HEK293 (cell line): ENCODE measurements at regions not wholly inside any gene's neighbourhood (a gene's known extent, or its start where the extent isn't known, plus 50 kb on each side); places are given as distances from the start of the nearest gene placed in this dataset.

ENCODE experiments used
- CTCF ChIA-PET: fragments of 350-600 bp; formaldehyde crosslinking; extraction: SDS; loops from one replicate; lab custom pipeline; 2021; ENCODE audit warnings: antibody characterized with exemption; lab: Yijun Ruan, JAX
- POLR2A ChIA-PET: fragments of 300-600 bp; formaldehyde crosslinking; extraction: SDS; loops from one replicate; lab custom pipeline; 2020; ENCODE audit warnings: antibody characterized with exemption, inconsistent platforms; lab: Yijun Ruan, JAX
- H3K27ac ChIP-seq: fragments of 200-500 bp; sonication (Bioruptor generic); 2 replicates; pipeline ENCODE4 v1.5.1; 2014; ENCODE audit warnings: low read depth, low read length, control low read depth, inconsistent platforms; ENCODE audit errors: extremely low read depth
- H3K36me3 ChIP-seq, 2 experiments: fragments of 200-500 bp in 1 of 2; sonication (Bioruptor generic) in 1 of 2; 1 replicate in 1 of 2; 2 replicates in 1 of 2; pipeline ENCODE4 v1.5.1; 2014 to 2017; ENCODE audit warnings: inconsistent platforms in 2 of 2, low read length in 2 of 2; ENCODE audit not compliant: control insufficient read depth in 2 of 2, insufficient read depth in 1 of 2
- H3K4me1 ChIP-seq: fragments of 200-500 bp; sonication (Bioruptor generic); 2 replicates; pipeline ENCODE4 v1.5.1; 2014; ENCODE audit warnings: mild to moderate bottlenecking, low read length, inconsistent platforms; ENCODE audit not compliant: control insufficient read depth, insufficient read depth
- H3K4me3 ChIP-seq: 2 replicates; pipeline ENCODE4 v1.5.1; 2011; ENCODE audit warnings: low read depth, mild to moderate bottlenecking, control low read depth, low read length, moderate library complexity
- H3K9me3 ChIP-seq: fragments of 200-500 bp; sonication (Bioruptor generic); 2 replicates; pipeline ENCODE4 v1.5.1; 2014; ENCODE audit warnings: low read depth, low read length, inconsistent platforms; ENCODE audit not compliant: control insufficient read depth, insufficient read depth
- GLIS2 ChIP-seq: fragments of 450-650 bp; formaldehyde crosslinking; IDR thresholded peaks from 2 replicates; pipeline ENCODE4 v1.5.1; 2016; ENCODE audit warnings: missing biosample characterization, missing genetic modification characterization
- KLF10 ChIP-seq: fragments of 450-650 bp; IDR thresholded peaks from 2 replicates; pipeline ENCODE4 v1.5.1; 2018; ENCODE audit warnings: missing biosample characterization, mild to moderate bottlenecking, missing genetic modification characterization
- KLF16 ChIP-seq: fragments of 450-650 bp; formaldehyde crosslinking; IDR thresholded peaks from 2 replicates; pipeline ENCODE4 v1.5.1; 2017; ENCODE audit warnings: missing biosample characterization, missing genetic modification characterization
- OSR2 ChIP-seq: fragments of 450-650 bp; formaldehyde crosslinking; IDR thresholded peaks from 2 replicates; pipeline ENCODE4 v1.5.1; 2016; ENCODE audit warnings: missing biosample characterization, missing genetic modification characterization
- ZEB2 ChIP-seq: fragments of 450-650 bp; formaldehyde crosslinking; IDR thresholded peaks from 2 replicates; pipeline ENCODE4 v1.5.1; 2016; ENCODE audit warnings: missing biosample characterization, missing genetic modification characterization
- ZFP69B ChIP-seq: fragments of 450-650 bp; formaldehyde crosslinking; IDR thresholded peaks from 2 replicates; pipeline ENCODE4 v1.5.1; 2016; ENCODE audit warnings: missing biosample characterization, missing genetic modification characterization
- ZIC2 ChIP-seq: fragments of 450-650 bp; formaldehyde crosslinking; IDR thresholded peaks from 2 replicates; pipeline ENCODE4 v1.5.1; 2016; ENCODE audit warnings: missing biosample characterization, missing genetic modification characterization
- ZNF146 ChIP-seq: fragments of 450-650 bp; formaldehyde crosslinking; IDR thresholded peaks from 2 replicates; pipeline ENCODE4 v1.5.1; 2016; ENCODE audit warnings: missing biosample characterization, missing genetic modification characterization
- ZNF169 ChIP-seq: fragments of 450-650 bp; formaldehyde crosslinking; IDR thresholded peaks from 2 replicates; pipeline ENCODE4 v1.5.1; 2016; ENCODE audit warnings: missing biosample characterization, missing genetic modification characterization
- ZNF324 ChIP-seq: fragments of 450-650 bp; formaldehyde crosslinking; IDR thresholded peaks from 2 replicates; pipeline ENCODE4 v1.5.1; 2016; ENCODE audit warnings: missing biosample characterization, missing genetic modification characterization
- ZNF350 ChIP-seq: fragments of 450-650 bp; formaldehyde crosslinking; IDR thresholded peaks from 2 replicates; pipeline ENCODE4 v1.5.0; 2017; ENCODE audit warnings: missing biosample characterization, mild to moderate bottlenecking, missing genetic modification characterization
- ZNF37A ChIP-seq: fragments of 450-650 bp; IDR thresholded peaks from 2 replicates; pipeline ENCODE4 v1.5.1; 2018; ENCODE audit warnings: missing biosample characterization, missing genetic modification characterization
- ZNF521 ChIP-seq: fragments of 450-650 bp; formaldehyde crosslinking; IDR thresholded peaks from 2 replicates; pipeline ENCODE4 v1.5.1; 2017; ENCODE audit warnings: missing biosample characterization, mild to moderate bottlenecking, missing genetic modification characterization
- ZNF549 ChIP-seq: fragments of 450-650 bp; IDR thresholded peaks from 2 replicates; pipeline ENCODE4 v1.5.1; 2018; ENCODE audit warnings: missing biosample characterization, missing genetic modification characterization, mild to moderate bottlenecking, inconsistent platforms, moderate library complexity
- ZNF560 ChIP-seq: fragments of 450-650 bp; formaldehyde crosslinking; IDR thresholded peaks from 2 replicates; pipeline ENCODE4 v1.5.1; 2017; ENCODE audit warnings: missing biosample characterization, missing genetic modification characterization, borderline replicate concordance
- ZNF561 ChIP-seq: fragments of 450-650 bp; IDR thresholded peaks from 2 replicates; pipeline ENCODE4 v1.5.1; 2018; ENCODE audit warnings: missing biosample characterization, missing genetic modification characterization, borderline replicate concordance
- ZNF654 ChIP-seq: fragments of 450-650 bp; formaldehyde crosslinking; IDR thresholded peaks from 2 replicates; pipeline ENCODE4 v1.5.1; 2016; ENCODE audit warnings: low read depth, missing biosample characterization, missing genetic modification characterization
- TF ChIP-seq, protein P1 (sequence below): fragments of 450-650 bp; formaldehyde crosslinking; IDR thresholded peaks from 2 replicates; pipeline ENCODE4 v1.5.1; 2016; ENCODE audit warnings: missing biosample characterization, missing genetic modification characterization, low read depth
- TF ChIP-seq, protein P2 (sequence below): fragments of 450-650 bp; IDR thresholded peaks from 2 replicates; pipeline ENCODE4 v1.5.1; 2018; ENCODE audit warnings: missing biosample characterization, missing genetic modification characterization

DNA sequence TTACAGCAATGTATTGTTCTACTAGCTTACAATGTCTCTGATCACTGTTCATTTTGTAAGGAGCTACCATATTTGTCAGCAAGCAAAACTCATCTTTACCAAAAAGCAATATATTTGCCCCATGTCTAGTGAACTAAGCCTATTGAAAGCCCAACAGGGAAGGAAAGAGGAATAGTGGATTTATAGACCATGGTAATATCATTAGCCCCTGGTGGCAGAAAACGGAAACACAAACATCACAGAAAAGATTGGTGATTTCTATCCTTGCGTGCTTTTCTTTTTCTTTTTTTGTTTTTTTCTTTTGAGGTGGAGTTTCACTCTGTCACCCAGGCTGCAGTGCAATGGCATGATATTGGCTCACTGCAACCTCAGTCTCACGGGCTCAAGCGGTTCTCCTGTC is 1562.4 kb upstream of the TMEM132C start:
- no peaks in the 10 kb centered on the region for H3K9me3 ChIP-seq
- ChIA-PET CTCF (interaction anchor here (0.7 to 1.0 kb wide), 2 partner anchors 41 to 81 kb away, joined by 3 to 4 read pairs; no protein-coding TSS in a partner anchor), POLR2A (no interaction called here)
- no peaks in the 10 kb centered on the region for H3K36me3 ChIP-seq
- H3K4me3 ChIP-seq: no peak overlapping the region
- H3K4me1 ChIP-seq: no peaks in the 10 kb centered on the region
- TF ChIP-seq ZFP69B (tag by site-specific recombination): no peak
- no peak overlapping the region for H3K27ac ChIP-seq

DNA sequence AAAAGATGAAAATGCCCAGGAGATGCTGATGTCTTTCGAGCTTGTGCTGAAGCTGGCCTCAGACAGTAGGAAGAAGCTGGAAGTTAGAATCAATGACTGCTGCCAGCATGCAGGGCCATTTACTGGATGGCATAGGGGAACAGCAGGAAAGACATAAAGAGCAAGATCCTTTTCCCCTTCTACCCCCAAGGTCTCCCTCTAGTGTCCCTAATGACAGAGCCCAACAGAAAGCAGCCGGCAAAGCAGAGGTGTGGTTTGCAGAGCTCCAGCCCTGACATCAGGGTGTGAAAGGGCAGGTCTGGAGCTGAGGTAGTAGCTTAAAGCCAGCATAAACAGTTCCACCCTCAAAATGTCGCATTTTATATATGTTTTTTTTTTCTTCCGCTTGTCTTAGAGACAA is 1560.7 kb upstream of the TMEM132C start:
- H3K27ac ChIP-seq: no peak overlapping the region
- POLR2A ChIA-PET: no interaction called here
- no peaks in the 10 kb centered on the region for H3K4me1 ChIP-seq
- no peaks in the 10 kb centered on the region for H3K9me3 ChIP-seq
- no peaks in the 10 kb centered on the region for H3K36me3 ChIP-seq
- TF ChIP-seq ZNF37A (tag by site-specific recombination) (no peak), OSR2 (tag by site-specific recombination) (no peak), ZNF521 (tag by site-specific recombination) (no peak)
- H3K4me3 ChIP-seq: no peak overlapping the region
- CTCF ChIA-PET: no interaction called here

DNA sequence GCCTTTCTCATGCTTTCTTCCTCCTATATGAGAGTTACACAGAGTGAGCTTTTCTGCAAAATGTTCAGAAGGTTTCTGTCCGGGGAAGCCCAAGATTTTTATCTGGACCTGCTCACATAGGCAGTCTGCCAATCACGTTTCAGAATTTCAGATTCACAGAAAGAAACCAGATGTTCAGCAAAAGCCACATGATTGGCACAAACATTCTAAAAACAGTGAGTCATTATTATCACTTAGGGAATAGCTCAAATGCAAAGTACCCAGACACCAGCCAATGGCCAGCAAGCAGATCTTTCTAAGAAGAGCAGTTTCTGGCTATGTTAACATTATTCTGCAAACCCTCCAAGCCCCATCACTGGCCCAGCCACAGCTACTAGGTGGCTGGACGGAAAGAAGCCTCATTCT is 1558.5 kb upstream of the TMEM132C start:
- CTCF ChIA-PET: no interaction called here

DNA sequence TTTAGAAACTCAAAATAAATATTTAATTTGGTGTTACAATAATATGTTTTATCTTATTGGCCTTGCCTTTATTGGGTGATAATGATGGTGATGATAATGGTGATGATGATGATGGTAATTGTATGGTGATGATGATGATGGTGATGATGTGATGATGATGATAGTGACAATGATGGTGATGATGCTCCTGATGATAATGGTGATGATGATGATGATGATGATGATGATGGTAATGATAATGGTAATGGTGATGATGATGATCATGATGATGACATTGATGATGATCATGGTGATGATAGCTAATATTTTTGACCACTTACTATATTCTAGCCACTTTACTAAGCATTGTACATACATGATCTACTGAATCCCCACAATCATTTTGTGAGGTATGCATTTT is 1548.6 kb upstream of the TMEM132C start:
- Histone ChIP-seq H3K9me3 (no peaks in the 10 kb centered on the region), H3K4me1 (no peaks in the 10 kb centered on the region), H3K4me3 (no peak overlapping the region), H3K36me3 (no peaks in the 10 kb centered on the region), H3K27ac (no peak overlapping the region)
- ChIA-PET POLR2A (no interaction called here), CTCF (no interaction called here)
- no peak for TF ChIP-seq ZEB2 (tag by site-specific recombination)
- TF ChIP-seq, protein P1, sequence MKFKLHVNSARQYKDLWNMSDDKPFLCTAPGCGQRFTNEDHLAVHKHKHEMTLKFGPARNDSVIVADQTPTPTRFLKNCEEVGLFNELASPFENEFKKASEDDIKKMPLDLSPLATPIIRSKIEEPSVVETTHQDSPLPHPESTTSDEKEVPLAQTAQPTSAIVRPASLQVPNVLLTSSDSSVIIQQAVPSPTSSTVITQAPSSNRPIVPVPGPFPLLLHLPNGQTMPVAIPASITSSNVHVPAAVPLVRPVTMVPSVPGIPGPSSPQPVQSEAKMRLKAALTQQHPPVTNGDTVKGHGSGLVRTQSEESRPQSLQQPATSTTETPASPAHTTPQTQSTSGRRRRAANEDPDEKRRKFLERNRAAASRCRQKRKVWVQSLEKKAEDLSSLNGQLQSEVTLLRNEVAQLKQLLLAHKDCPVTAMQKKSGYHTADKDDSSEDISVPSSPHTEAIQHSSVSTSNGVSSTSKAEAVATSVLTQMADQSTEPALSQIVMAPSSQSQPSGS (tag by site-specific recombination): peak; percentile 51; the same call in 1 of the 2 replicates
- TF ChIP-seq, protein P2, sequence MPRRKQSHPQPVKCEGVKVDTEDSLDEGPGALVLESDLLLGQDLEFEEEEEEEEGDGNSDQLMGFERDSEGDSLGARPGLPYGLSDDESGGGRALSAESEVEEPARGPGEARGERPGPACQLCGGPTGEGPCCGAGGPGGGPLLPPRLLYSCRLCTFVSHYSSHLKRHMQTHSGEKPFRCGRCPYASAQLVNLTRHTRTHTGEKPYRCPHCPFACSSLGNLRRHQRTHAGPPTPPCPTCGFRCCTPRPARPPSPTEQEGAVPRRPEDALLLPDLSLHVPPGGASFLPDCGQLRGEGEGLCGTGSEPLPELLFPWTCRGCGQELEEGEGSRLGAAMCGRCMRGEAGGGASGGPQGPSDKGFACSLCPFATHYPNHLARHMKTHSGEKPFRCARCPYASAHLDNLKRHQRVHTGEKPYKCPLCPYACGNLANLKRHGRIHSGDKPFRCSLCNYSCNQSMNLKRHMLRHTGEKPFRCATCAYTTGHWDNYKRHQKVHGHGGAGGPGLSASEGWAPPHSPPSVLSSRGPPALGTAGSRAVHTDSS (tag by site-specific recombination): peak; percentile 92

More for the DNA sequence above, 1558.5 kb upstream of the TMEM132C start:
- TF ChIP-seq ZNF654 (tag by site-specific recombination): no peak
- no peak for TF ChIP-seq KLF10 (tag by site-specific recombination)
- no peak for TF ChIP-seq ZNF350 (tag by site-specific recombination)
- TF ChIP-seq ZNF560: no peak
- no peak for TF ChIP-seq ZNF169 (tag by site-specific recombination)
- TF ChIP-seq ZNF146: no peak
- no peak for TF ChIP-seq ZNF549 (tag by site-specific recombination)
- no peak for TF ChIP-seq GLIS2 (tag by site-specific recombination)
- no peak for TF ChIP-seq ZNF324
- no peak for TF ChIP-seq KLF16 (tag by site-specific recombination)
- TF ChIP-seq ZIC2 (tag by site-specific recombination): no peak
- no peak for TF ChIP-seq ZNF561 (tag by site-specific recombination)
- Histone ChIP-seq H3K4me1 (no peaks in the 10 kb centered on the region), H3K27ac (no peak overlapping the region), H3K36me3 (no peaks in the 10 kb centered on the region), H3K9me3 (no peaks in the 10 kb centered on the region), H3K4me3 (no peak overlapping the region)
- POLR2A ChIA-PET: no interaction called here
